Fibroblast of pulmonary artery (primary cell): ENCODE measurements at regions not wholly inside any gene's neighbourhood (a gene's known extent, or its start where the extent isn't known, plus 50 kb on each side); places are given as distances from the start of the nearest gene placed in this dataset.

Source experiments
- DNase-seq: peaks from one replicate; pipeline ENCODE4 v3.0.0-alpha.2; 2010; ENCODE audit warnings: low read depth
- H3K4me3 ChIP-seq: replicated peaks from 2 replicates; pipeline ENCODE4 v1.5.1; 2011; ENCODE audit warnings: low read depth, mild to moderate bottlenecking, control low read depth, low read length, moderate library complexity
- CTCF ChIP-seq: IDR thresholded peaks from 2 replicates; pipeline ENCODE4 v1.5.1; 2011; ENCODE audit warnings: mild to moderate bottlenecking, control low read depth, low read length, inconsistent platforms; ENCODE audit errors: missing control alignments

DNA sequence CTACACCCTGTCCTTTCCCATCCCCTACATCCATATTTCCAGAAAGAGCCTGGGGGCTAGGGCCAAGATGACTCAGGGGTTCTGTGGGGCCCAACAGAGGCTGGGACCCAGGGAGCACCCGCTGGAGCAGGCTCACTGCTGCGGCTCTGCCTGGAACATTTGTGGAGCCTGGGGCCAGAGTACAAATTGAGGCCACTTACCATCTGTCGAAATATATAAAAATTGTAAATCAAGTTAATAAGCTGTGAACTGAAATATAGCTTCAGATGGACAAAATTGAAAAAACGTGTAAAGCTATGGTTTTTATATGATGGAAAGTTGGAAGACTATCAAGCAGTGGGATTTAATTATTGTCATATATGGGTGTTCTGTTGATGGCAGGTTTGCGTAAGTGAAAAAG lies 82.9 kb upstream of the ATXN1 start:
- no peak for TF ChIP-seq CTCF
- H3K4me3 ChIP-seq, result no peak overlapping the region
- no peak for DNase-seq

DNA sequence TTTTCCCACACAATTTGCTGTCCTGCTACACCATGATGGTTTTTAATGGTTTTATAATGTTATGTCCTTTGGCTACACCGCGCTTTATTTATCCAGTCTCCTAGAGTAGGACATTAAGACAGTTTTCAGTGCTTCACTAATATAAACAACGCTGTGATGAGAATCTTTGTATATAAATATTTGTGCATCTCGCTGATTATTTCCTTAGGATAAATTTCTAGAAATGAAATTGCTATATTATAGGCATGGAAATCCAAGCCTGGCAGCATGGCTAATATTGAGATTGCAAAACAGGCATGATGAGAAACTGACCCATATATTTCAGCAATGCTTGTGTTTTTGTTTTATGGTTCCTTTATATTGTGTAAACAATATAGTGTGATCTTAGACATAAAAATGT lies 81.4 kb upstream of the ATXN1 start:
- DNase-seq, result no peak
- no peak overlapping the region for H3K4me3 ChIP-seq
- TF ChIP-seq CTCF, result no peak

DNA sequence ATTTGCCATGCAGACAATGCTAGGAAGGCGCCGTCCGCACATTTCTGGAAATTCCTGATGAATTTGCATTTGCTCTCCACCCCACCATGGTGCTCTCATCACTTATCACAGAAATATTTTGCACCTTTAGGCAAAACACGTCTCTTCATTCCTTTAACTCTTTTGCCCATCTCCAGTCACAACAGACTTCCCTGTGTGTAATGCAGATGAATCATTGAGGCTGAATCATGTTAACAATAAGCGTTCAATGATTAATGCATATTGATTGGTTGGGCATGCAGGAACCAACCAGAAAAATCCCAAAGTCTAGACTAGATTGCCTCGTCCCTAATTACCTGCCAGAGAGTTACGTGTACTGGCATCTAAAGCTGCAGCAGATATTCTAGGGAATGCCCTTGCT lies 80.0 kb upstream of the ATXN1 start:
- no peak overlapping the region for H3K4me3 ChIP-seq
- DNase-seq, result no peak
- no peak for TF ChIP-seq CTCF

DNA sequence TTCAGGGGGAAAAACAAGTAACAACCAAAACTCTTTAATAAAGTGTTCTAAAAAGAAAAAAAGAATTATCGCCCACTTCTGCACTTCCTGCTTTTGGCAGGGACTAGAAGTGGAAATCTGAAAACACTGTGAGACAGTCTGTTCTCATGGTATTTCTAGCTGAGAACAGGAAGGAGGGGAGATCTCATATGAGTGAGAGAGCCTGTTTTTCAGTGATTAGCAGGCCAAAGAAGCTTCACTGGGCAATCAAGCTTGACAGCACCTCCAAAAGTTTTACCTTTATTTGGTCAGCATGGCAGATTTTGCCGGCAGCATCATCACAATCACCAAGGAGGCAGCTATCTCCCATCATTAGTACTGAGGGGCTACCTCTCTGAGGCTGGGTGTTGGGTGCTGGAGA lies 79.5 kb upstream of the ATXN1 start:
- no peak for TF ChIP-seq CTCF
- no peak overlapping the region for H3K4me3 ChIP-seq
- DNase-seq, result no peak

GRCh38 chr6:16840291-16840690 lies 79.0 kb upstream of the ATXN1 start:
- no peak for TF ChIP-seq CTCF
- no peak for DNase-seq
- no peak overlapping the region for H3K4me3 ChIP-seq

- DNase-seq, result no peak
- no peak for TF ChIP-seq CTCF
- no peak overlapping the region for H3K4me3 ChIP-seq
Measured at GRCh38 chr6:16839631-16840179, 78.4 kb upstream of the ATXN1 start.

DNA sequence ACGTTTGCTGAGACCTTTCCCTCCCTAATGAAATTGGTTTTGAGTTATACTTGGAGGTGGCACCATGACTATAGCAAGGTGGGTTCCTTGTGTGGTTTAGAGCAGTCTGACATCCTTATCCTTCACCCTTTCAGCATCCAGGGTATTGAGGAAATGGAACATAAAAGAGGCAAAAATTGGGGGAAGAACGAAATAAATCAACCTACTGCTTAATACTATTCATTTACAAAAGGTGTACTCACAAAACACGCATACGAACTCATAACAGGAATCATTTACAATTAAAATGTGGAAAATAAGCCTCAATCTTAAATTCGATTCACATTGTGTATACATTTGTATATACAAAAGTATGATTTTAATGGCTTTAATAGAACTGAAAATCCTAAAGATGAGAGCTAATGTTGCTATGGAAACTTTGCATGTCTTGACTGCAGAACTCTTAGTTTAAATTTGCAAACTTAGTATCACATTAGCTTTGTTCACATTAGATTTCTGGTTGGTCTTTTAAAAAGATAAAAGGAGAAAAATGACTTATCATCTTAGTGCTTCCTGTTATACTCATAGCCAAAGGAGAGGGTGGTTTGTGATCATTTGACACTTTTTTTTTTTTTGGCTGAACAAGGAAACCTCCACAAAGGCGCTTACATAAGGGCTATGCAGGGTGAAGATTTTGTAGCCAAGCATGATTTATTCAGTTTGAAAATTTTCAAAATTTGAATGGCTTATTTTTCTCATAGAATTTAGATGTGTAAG lies 76.1 kb upstream of the ATXN1 start:
- no peak for DNase-seq
- H3K4me3 ChIP-seq, result no peak overlapping the region
- no peak for TF ChIP-seq CTCF
